DND-41 (cell line): ENCODE measurements at regions not wholly inside any gene's neighbourhood (a gene's known extent, or its start where the extent isn't known, plus 50 kb on each side); places are given as distances from the start of the nearest gene placed in this dataset.

Experiments used
- ATAC-seq: fragments of 200-7000 bp; cut with Tn5 transposase; 3 replicates; pipeline ENCODE4 v1.9.1; 2021; ENCODE audit warnings: low read depth; ENCODE audit not compliant: insufficient read depth
- DNase-seq: peaks from one replicate; pipeline ENCODE4 v3.0.0-alpha.2; 2020
- H2AFZ ChIP-seq: 2 replicates; pipeline ENCODE4 v1.6.0; 2012; ENCODE audit warnings: low read depth, low read length
- H3K27ac ChIP-seq: 2 replicates; pipeline ENCODE4 v1.5.1; 2012; ENCODE audit warnings: low read length, inconsistent platforms
- H3K27me3 ChIP-seq: fragments of 200-600 bp; sonication (generic); 2 replicates; pipeline ENCODE4 v1.6.0; 2012; ENCODE audit warnings: low read length, mild to moderate bottlenecking, inconsistent platforms; ENCODE audit not compliant: insufficient read depth, poor library complexity
- H3K36me3 ChIP-seq: 2 replicates; pipeline ENCODE4 v1.5.1; 2012; ENCODE audit warnings: low read length, inconsistent platforms; ENCODE audit not compliant: insufficient read depth
- H3K4me1 ChIP-seq: 2 replicates; pipeline ENCODE4 v1.5.1; 2012; ENCODE audit warnings: mild to moderate bottlenecking, low read length; ENCODE audit not compliant: insufficient read depth
- H3K4me2 ChIP-seq: 2 replicates; pipeline ENCODE4 v1.6.0; 2012; ENCODE audit warnings: mild to moderate bottlenecking, moderate library complexity, low read length, inconsistent platforms; ENCODE audit not compliant: insufficient read depth
- H3K4me3 ChIP-seq, 2 experiments: fragments of 200-600 bp in 1 of 2; shearing (Covaris generic) in 1 of 2; 2 replicates each; pipeline ENCODE4 v1.5.1; 2012 to 2016; ENCODE audit warnings: inconsistent platforms in 2 of 2, low read length in 2 of 2, mild to moderate bottlenecking in 2 of 2, low read depth in 1 of 2, moderate library complexity in 1 of 2
- H3K79me2 ChIP-seq: 2 replicates; pipeline ENCODE4 v1.6.0; 2012; ENCODE audit warnings: low read length, inconsistent platforms; ENCODE audit not compliant: insufficient read depth
- H3K9ac ChIP-seq: 2 replicates; pipeline ENCODE4 v1.6.0; 2012; ENCODE audit warnings: low read depth, mild to moderate bottlenecking, inconsistent platforms, low read length, moderate library complexity
- H3K9me3 ChIP-seq: 2 replicates; pipeline ENCODE4 v1.5.1; 2012; ENCODE audit warnings: low read length, moderate library complexity, mild to moderate bottlenecking, inconsistent platforms; ENCODE audit not compliant: insufficient read depth, severe bottlenecking
- H4K20me1 ChIP-seq: 2 replicates; pipeline ENCODE4 v1.6.0; 2012; ENCODE audit warnings: low read length; ENCODE audit not compliant: insufficient read depth
- CTCF ChIP-seq: IDR thresholded peaks from 2 replicates; pipeline ENCODE4 v1.5.1; 2012; ENCODE audit warnings: borderline replicate concordance, low read length, moderate library complexity, mild to moderate bottlenecking; ENCODE audit not compliant: poor library complexity, severe bottlenecking; ENCODE audit errors: extremely low read depth
- EZH2 ChIP-seq: IDR thresholded peaks from 3 replicates; pipeline ENCODE4 v1.6.1; 2012; ENCODE audit warnings: borderline replicate concordance, low read depth, mild to moderate bottlenecking, moderate library complexity, low read length, inconsistent platforms; ENCODE audit not compliant: severe bottlenecking

- no peaks in the 10 kb centered on the region for H4K20me1 ChIP-seq
- no peaks in the 10 kb centered on the region for H3K36me3 ChIP-seq
- no peak overlapping the region for H3K4me2 ChIP-seq
- no peak overlapping the region for H2AFZ ChIP-seq
- ATAC-seq (no peak), DNase-seq (no peak)
- no peak overlapping the region for H3K4me3 ChIP-seq
- no peaks in the 10 kb centered on the region for H3K79me2 ChIP-seq
- TF ChIP-seq EZH2 (no peak), CTCF (no peak)
- peaks cover 3% of the 10 kb centered on the region for H3K27me3 ChIP-seq
- no peaks in the 10 kb centered on the region for H3K4me1 ChIP-seq
- H3K27ac ChIP-seq: no peak overlapping the region
- no peaks in the 10 kb centered on the region for H3K9me3 ChIP-seq
- no peak overlapping the region for H3K9ac ChIP-seq
Measured at GRCh38 chr19:30132343-30133075, 190.5 kb downstream of the URI1 start.

- DNase-seq (no peak), ATAC-seq (no peak)
- Histone ChIP-seq H3K4me2 (no peak overlapping the region), H3K79me2 (no peaks in the 10 kb centered on the region), H3K9me3 (no peaks in the 10 kb centered on the region), H3K27me3 (peaks cover 3% of the 10 kb centered on the region), H3K27ac (no peak overlapping the region), H3K4me3 (no peak overlapping the region), H3K36me3 (no peaks in the 10 kb centered on the region), H3K9ac (no peak overlapping the region), H3K4me1 (no peaks in the 10 kb centered on the region), H4K20me1 (no peaks in the 10 kb centered on the region), H2AFZ (no peak overlapping the region)
- TF ChIP-seq CTCF (no peak), EZH2 (no peak)
Measured at GRCh38 chr19:30133803-30134202, 191.8 kb downstream of the URI1 start.

GRCh38 chr19:30135093-30135757 lies 193.2 kb downstream of the URI1 start:
- Histone ChIP-seq H3K79me2 (no peaks in the 10 kb centered on the region), H3K36me3 (no peaks in the 10 kb centered on the region), H2AFZ (no peak overlapping the region), H3K9me3 (no peaks in the 10 kb centered on the region), H3K27me3 (peaks cover 6% of the 10 kb centered on the region), H3K4me3 (no peak overlapping the region), H4K20me1 (no peaks in the 10 kb centered on the region), H3K9ac (no peak overlapping the region), H3K27ac (no peak overlapping the region), H3K4me1 (no peaks in the 10 kb centered on the region), H3K4me2 (no peak overlapping the region)
- DNase-seq: no peak
- ATAC-seq: no peak
- TF ChIP-seq EZH2 (no peak), CTCF (no peak)
